WTC11 (cell line): ENCODE measurements at regions not wholly inside any gene's neighbourhood (a gene's known extent, or its start where the extent isn't known, plus 50 kb on each side); places are given as distances from the start of the nearest gene placed in this dataset.
A peak's percentile ranks its signal among the peaks of the same experiment; 100 is the strongest.

ENCODE experiments used
- ATAC-seq: fragments of 200-7000 bp; cut with Tn5 transposase; 2 replicates; pipeline ENCODE4 v1.10.0; 2021; ENCODE audit warnings: mild to moderate bottlenecking, moderate library complexity
- CTCF ChIA-PET: fragments of 300-600 bp; sonication (Branson Sonifier 250); formaldehyde crosslinking; loops from one replicate; lab custom pipeline; 2021; ENCODE audit warnings: antibody characterized with exemption; lab: Charles Lee
- POLR2A ChIA-PET: fragments of 350-600 bp; sonication (Branson Sonifier 250); formaldehyde crosslinking; loops from one replicate; lab custom pipeline; 2021; ENCODE audit warnings: antibody characterized with exemption; lab: Charles Lee
- DNase-seq: peaks from one replicate; pipeline ENCODE4 v3.0.0; 2021; ENCODE audit warnings: low spot score
- H3K27ac Mint-ChIP-seq: 2 replicates; pipeline ENCODE4 v1.8.0; 2021; ENCODE audit warnings: mixed read lengths
- H3K27me3 Mint-ChIP-seq: 2 replicates; pipeline ENCODE4 v1.8.0; 2021; ENCODE audit warnings: low read depth, mild to moderate bottlenecking, moderate library complexity, mixed read lengths
- H3K36me3 Mint-ChIP-seq: 2 replicates; pipeline ENCODE4 v1.8.0; 2021; ENCODE audit warnings: mixed read lengths
- H3K4me1 Mint-ChIP-seq: 2 replicates; pipeline ENCODE4 v1.8.0; 2022; ENCODE audit warnings: mixed read lengths
- H3K4me3 Mint-ChIP-seq: 2 replicates; pipeline ENCODE4 v1.8.0; 2021; ENCODE audit warnings: mild to moderate bottlenecking, moderate library complexity, mixed read lengths
- H3K9me3 Mint-ChIP-seq: 2 replicates; pipeline ENCODE4 v1.8.0; 2021; ENCODE audit warnings: mixed read lengths
- ATF2 ChIP-seq: sonication (generic); formaldehyde crosslinking; IDR thresholded peaks from 2 replicates; pipeline ENCODE4 v1.8.1; 2022; ENCODE audit warnings: low read depth, missing genetic modification reagents, borderline replicate concordance
- CREM ChIP-seq: sonication (generic); formaldehyde crosslinking; IDR thresholded peaks from 2 replicates; pipeline ENCODE4 v1.8.1; 2022; ENCODE audit warnings: mild to moderate bottlenecking, missing genetic modification reagents, moderate library complexity
- ELF4 ChIP-seq: sonication (generic); formaldehyde crosslinking; IDR thresholded peaks from 2 replicates; pipeline ENCODE4 v1.8.1; 2022; ENCODE audit warnings: low read depth, mild to moderate bottlenecking, moderate library complexity, missing genetic modification reagents
- ESRRA ChIP-seq: sonication (generic); formaldehyde crosslinking; IDR thresholded peaks from 2 replicates; pipeline ENCODE4 v1.8.1; 2022; ENCODE audit warnings: mild to moderate bottlenecking, missing genetic modification reagents, borderline replicate concordance
- ETV6 ChIP-seq: sonication (generic); formaldehyde crosslinking; IDR thresholded peaks from 2 replicates; pipeline ENCODE4 v1.8.1; 2022; ENCODE audit warnings: mild to moderate bottlenecking, missing genetic modification reagents
- GRHL2 ChIP-seq: fragments of 250-450 bp; sonication (Bioruptor Pico); IDR thresholded peaks from 2 replicates; pipeline ENCODE4 v1.8.0; 2022; ENCODE audit warnings: mild to moderate bottlenecking, moderate library complexity; ENCODE audit not compliant: insufficient replicate concordance, severe bottlenecking
- HMGA2 ChIP-seq: fragments of 250-450 bp; sonication (Bioruptor Pico); IDR thresholded peaks from 2 replicates; pipeline ENCODE4 v1.4.0; 2021; ENCODE audit warnings: mild to moderate bottlenecking, moderate library complexity
- JAZF1 ChIP-seq: fragments of 250-450 bp; sonication (Bioruptor Pico); IDR thresholded peaks from 2 replicates; pipeline ENCODE4 v1.9.0; 2021; ENCODE audit warnings: moderate library complexity, mild to moderate bottlenecking, inconsistent platforms
- NFE2L1 ChIP-seq: sonication (generic); formaldehyde crosslinking; IDR thresholded peaks from 2 replicates; pipeline ENCODE4 v1.8.1; 2023; ENCODE audit warnings: missing genetic modification reagents
- NR3C1 ChIP-seq: sonication (generic); formaldehyde crosslinking; conservative IDR thresholded peaks from 2 replicates; pipeline ENCODE4 v1.8.1; 2023; ENCODE audit warnings: low read depth, mild to moderate bottlenecking, missing genetic modification reagents
- OVOL2 ChIP-seq: fragments of 250-450 bp; sonication (Bioruptor Pico); IDR thresholded peaks from 2 replicates; pipeline ENCODE4 v1.9.0; 2021; ENCODE audit warnings: mild to moderate bottlenecking, borderline replicate concordance
- RELA ChIP-seq: sonication (generic); formaldehyde crosslinking; IDR thresholded peaks from 2 replicates; pipeline ENCODE4 v1.8.1; 2022; ENCODE audit warnings: missing genetic modification reagents, mild to moderate bottlenecking, borderline replicate concordance
- TCF7 ChIP-seq: sonication (generic); formaldehyde crosslinking; IDR thresholded peaks from 2 replicates; pipeline ENCODE4 v1.8.0; 2022; ENCODE audit warnings: mild to moderate bottlenecking, low read depth, missing genetic modification reagents, moderate library complexity
- TEAD1 ChIP-seq: sonication (generic); formaldehyde crosslinking; IDR thresholded peaks from 2 replicates; pipeline ENCODE4 v1.8.0; 2022; ENCODE audit warnings: mild to moderate bottlenecking, missing genetic modification reagents
- TP53 ChIP-seq: sonication (generic); formaldehyde crosslinking; IDR thresholded peaks from 2 replicates; pipeline ENCODE4 v1.8.1; 2023; ENCODE audit warnings: mild to moderate bottlenecking, missing genetic modification reagents
- ZBTB43 ChIP-seq: sonication (generic); formaldehyde crosslinking; IDR thresholded peaks from 2 replicates; pipeline ENCODE4 v1.8.1; 2023; ENCODE audit warnings: mild to moderate bottlenecking, missing genetic modification reagents
- ZNF138 ChIP-seq: sonication (generic); formaldehyde crosslinking; conservative IDR thresholded peaks from 2 replicates; pipeline ENCODE4 v1.8.1; 2022; ENCODE audit warnings: mild to moderate bottlenecking, moderate library complexity, missing genetic modification reagents
- ZNF281 ChIP-seq: sonication (generic); formaldehyde crosslinking; IDR thresholded peaks from 2 replicates; pipeline ENCODE4 v1.8.0; 2023; ENCODE audit warnings: mild to moderate bottlenecking, missing genetic modification reagents
- ZNF423 ChIP-seq: fragments of 250-450 bp; sonication (Bioruptor Pico); IDR thresholded peaks from 2 replicates; pipeline ENCODE4 v2.1.2; 2022; ENCODE audit warnings: mild to moderate bottlenecking, moderate library complexity

GRCh38 chr12:98180603-98181002 lies 334.8 kb upstream of the TMPO start:
- POLR2A ChIA-PET: no interaction called here
- peaks cover 6% of the 10 kb centered on the region; the same call in 1 of the 2 replicates for H3K4me1 Mint-ChIP-seq
- no peak for ATAC-seq
- CTCF ChIA-PET: no interaction called here
- no peak for DNase-seq
- H3K9me3 Mint-ChIP-seq: no peaks in the 10 kb centered on the region
- no peaks in the 10 kb centered on the region for H3K36me3 Mint-ChIP-seq
- TF ChIP-seq ELF4 (CRISPR knock-in tag) (no peak), NR3C1 (no peak)
- H3K4me3 Mint-ChIP-seq: no peak overlapping the region
- no peaks in the 10 kb centered on the region for H3K27me3 Mint-ChIP-seq
- no peak overlapping the region for H3K27ac Mint-ChIP-seq

- ATAC-seq: peak; percentile 36
- POLR2A ChIA-PET: interaction anchor here (0.7 kb wide), 1 partner anchor 261 kb away, joined by 3 read pairs; no protein-coding TSS in a partner anchor
- no peak for DNase-seq
- Mint-ChIP-seq H3K27me3 (no peaks in the 10 kb centered on the region), H3K9me3 (no peaks in the 10 kb centered on the region), H3K36me3 (no peaks in the 10 kb centered on the region), H3K4me3 (no peak overlapping the region), H3K27ac (no peak overlapping the region), H3K4me1 (peaks cover 6% of the 10 kb centered on the region; the same call in 1 of the 2 replicates)
- CTCF ChIA-PET: no interaction called here
- no peak for TF ChIP-seq GRHL2 (CRISPR knock-in tag)
- no peak for TF ChIP-seq TCF7 (CRISPR knock-in tag)
- TF ChIP-seq ZBTB43 (CRISPR knock-in tag): no peak
- TF ChIP-seq ZNF138 (CRISPR knock-in tag): no peak
- TF ChIP-seq ZNF281 (CRISPR knock-in tag): no peak
These were observed 332.6 kb upstream of the TMPO start for GRCh38 chr12:98182821-98183220.

- H3K9me3 Mint-ChIP-seq: 0 out of 2 replicates have a peak, but pooled peaks cover 5% of the 10 kb centered on the region
- H3K27me3 Mint-ChIP-seq: no peaks in the 10 kb centered on the region
- H3K27ac Mint-ChIP-seq: no peak overlapping the region
- DNase-seq: no peak
- H3K36me3 Mint-ChIP-seq: no peaks in the 10 kb centered on the region
- ATAC-seq: no peak
- ChIA-PET CTCF (interaction anchor here (0.6 kb wide), 1 partner anchor 42 kb away, joined by 3 read pairs; no protein-coding TSS in a partner anchor), POLR2A (no interaction called here)
- TF ChIP-seq NFE2L1 (CRISPR knock-in tag) (no peak), ZNF423 (CRISPR knock-in tag) (no peak), TCF7 (CRISPR knock-in tag) (no peak), ESRRA (CRISPR knock-in tag) (no peak), ATF2 (CRISPR knock-in tag) (no peak), CREM (CRISPR knock-in tag) (no peak), HMGA2 (no peak), OVOL2 (CRISPR knock-in tag) (no peak), RELA (CRISPR knock-in tag) (no peak), ETV6 (CRISPR knock-in tag) (no peak), TP53 (no peak), TEAD1 (CRISPR knock-in tag) (no peak), JAZF1 (CRISPR knock-in tag) (no peak)
- H3K4me1 Mint-ChIP-seq: peaks cover 6% of the 10 kb centered on the region; the same call in 1 of the 2 replicates
- H3K4me3 Mint-ChIP-seq: no peak overlapping the region
These were observed 329.8 kb upstream of the TMPO start for GRCh38 chr12:98185606-98186005.
